GM12878 (cell line): ENCODE measurements at regions not wholly inside any gene's neighbourhood (a gene's known extent, or its start where the extent isn't known, plus 50 kb on each side); places are given as distances from the start of the nearest gene placed in this dataset.

Experiments used
- ATAC-seq: fragments of 200-7000 bp; cut with Tn5 transposase; 3 replicates; pipeline ENCODE4 v1.9.1; 2020; ENCODE audit warnings: mild to moderate bottlenecking, moderate library complexity
- BruUV-seq: library from RNA; stranded (reverse); fragments of 400-500 nt; replicated peaks from 2 replicates; lab custom pipeline; 2021; lab: Mats Ljungman, UMichigan
- CTCF ChIA-PET: fragments of 300-600 bp; sonication (Branson Sonifier 250); formaldehyde crosslinking; extraction: SDS; loops from one replicate; lab custom pipeline; 2021; ENCODE audit warnings: inconsistent platforms; lab: Yijun Ruan, JAX
- POLR2A ChIA-PET: fragments of 350-600 bp; formaldehyde crosslinking; extraction: SDS; loops from one replicate; lab custom pipeline; 2021; ENCODE audit warnings: inconsistent platforms; lab: Charles Lee
- RAD21 ChIA-PET: fragments of 300-600 bp; sonication (Branson Sonifier 250); formaldehyde crosslinking; loops from one replicate; lab custom pipeline; 2023; ENCODE audit warnings: antibody characterized with exemption; ENCODE audit not compliant: unreplicated experiment; lab: Charles Lee
- SMC1A ChIA-PET: fragments of 300-600 bp; sonication (Branson Sonifier 250); formaldehyde crosslinking; loops from one replicate; lab custom pipeline; 2023; ENCODE audit not compliant: unreplicated experiment, uncharacterized antibody; lab: Charles Lee
- DNase-seq: peaks from one replicate; pipeline ENCODE4 v3.0.0-alpha.2; 2011; ENCODE audit warnings: low read depth, low spot score
- FAIRE-seq: peaks from 3 replicates; lab custom pipeline; 2011; peaks lifted over from hg19 to GRCh38; lab: Jason Lieb, UNC
- H2AFZ ChIP-seq: 2 replicates; pipeline ENCODE4 v1.6.0; 2011; ENCODE audit warnings: low read depth, low read length, control low read depth; ENCODE audit not compliant: control insufficient read depth
- H3K27ac ChIP-seq: 2 replicates; pipeline ENCODE4 v1.5.1; 2011; ENCODE audit warnings: control low read depth; ENCODE audit not compliant: control insufficient read depth, insufficient read depth
- H3K27me3 ChIP-seq, 2 experiments: replicated peaks in 1 of 2; 2 replicates each; pipeline versions ENCODE4 v1.6.0 to v1.6.1; 2011; ENCODE audit warnings: low read length in 1 of 2; ENCODE audit not compliant: control insufficient read depth in 2 of 2, insufficient read depth in 2 of 2
- H3K36me3 ChIP-seq, 2 experiments: 2 replicates each; pipeline ENCODE4 v1.5.1; 2011; ENCODE audit warnings: low read length in 1 of 2; ENCODE audit not compliant: control insufficient read depth in 2 of 2, insufficient read depth in 2 of 2
- H3K4me1 ChIP-seq: 2 replicates; pipeline ENCODE4 v1.6.1; 2011; ENCODE audit warnings: mild to moderate bottlenecking, low read length, moderate library complexity, mixed read lengths; ENCODE audit not compliant: control insufficient read depth, insufficient read depth
- H3K4me2 ChIP-seq: 2 replicates; pipeline ENCODE4 v1.6.0; 2011; ENCODE audit warnings: control low read depth; ENCODE audit not compliant: control insufficient read depth, insufficient read depth
- H3K4me3 ChIP-seq: fragments of 200-600 bp; sonication (generic); 2 replicates; pipeline ENCODE4 v1.5.1; 2016
- H3K79me2 ChIP-seq: 2 replicates; pipeline ENCODE4 v1.6.0; 2011; ENCODE audit warnings: low read length; ENCODE audit not compliant: control insufficient read depth, insufficient read depth
- H3K9ac ChIP-seq: 2 replicates; pipeline ENCODE4 v1.8.0; 2011; ENCODE audit warnings: low read length, control low read depth, mixed read lengths; ENCODE audit not compliant: control insufficient read depth, insufficient read depth
- H3K9me3 ChIP-seq: replicated peaks from 3 replicates; pipeline ENCODE4 v1.5.1; 2011; ENCODE audit warnings: mild to moderate bottlenecking, low read length; ENCODE audit not compliant: control insufficient read depth, insufficient read depth
- H4K20me1 ChIP-seq: 2 replicates; pipeline ENCODE4 v1.6.0; 2011; ENCODE audit not compliant: control insufficient read depth, insufficient read depth
- BRCA1 ChIP-seq: IDR thresholded peaks from 2 replicates; pipeline ENCODE4 v1.6.1; 2011; ENCODE audit warnings: low read depth, low read length, improper control_type of control experiment
- CTCF ChIP-seq, 3 experiments: IDR thresholded peaks in 2 of 3; conservative IDR thresholded peaks in 1 of 3; 2 replicates each; pipeline ENCODE4 v1.5.1; 2011; ENCODE audit warnings: low read depth in 3 of 3, low read length in 3 of 3, mild to moderate bottlenecking in 3 of 3, control low read depth in 2 of 3, moderate library complexity in 2 of 3, inconsistent platforms in 1 of 3, mixed read lengths in 1 of 3; ENCODE audit not compliant: control insufficient read depth in 2 of 3, insufficient read depth in 1 of 3; ENCODE audit errors: extremely low read depth in 1 of 3
- GATAD2B ChIP-seq: fragments of 450-650 bp; conservative IDR thresholded peaks from 2 replicates; pipeline ENCODE4 v1.6.1; 2017; ENCODE audit warnings: low read depth, mild to moderate bottlenecking, moderate library complexity
- HCFC1 ChIP-seq: fragments of 150-350 bp; IDR thresholded peaks from 2 replicates; pipeline ENCODE4 v1.6.1; 2014; ENCODE audit warnings: low read length
- NRF1 ChIP-seq: conservative IDR thresholded peaks from 2 replicates; pipeline ENCODE4 v1.6.1; 2011; ENCODE audit warnings: mild to moderate bottlenecking, low read depth, low read length, improper control_type of control experiment
- RELB ChIP-seq: fragments of 450-650 bp; IDR thresholded peaks from 2 replicates; pipeline ENCODE4 v1.6.1; 2017; ENCODE audit warnings: low read depth, mild to moderate bottlenecking, moderate library complexity
- SKIL ChIP-seq: fragments of 450-650 bp; IDR thresholded peaks from 2 replicates; pipeline ENCODE4 v1.6.1; 2017; ENCODE audit warnings: mild to moderate bottlenecking, low read depth, inconsistent platforms; ENCODE audit not compliant: poor library complexity, severe bottlenecking
- STAT1 ChIP-seq: fragments of 450-650 bp; conservative IDR thresholded peaks from 2 replicates; pipeline ENCODE4 v1.6.1; 2014; ENCODE audit warnings: antibody characterized with exemption, mild to moderate bottlenecking
- ZNF24 ChIP-seq: fragments of 450-650 bp; IDR thresholded peaks from 2 replicates; pipeline ENCODE4 v1.6.1; 2017; ENCODE audit warnings: antibody characterized with exemption, mild to moderate bottlenecking
- WGBS: methylation state at CpG from one replicate; pipeline ENCODE4 v1.1.6; 2016; ENCODE audit warnings: low lambda C conversion rate; ENCODE audit not compliant: insufficient replicate concordance, insufficient coverage; ENCODE audit errors: missing lambda C conversion rate; 5-methylcytosine and 5-hydroxymethylcytosine counted together
- in situ Hi-C: fragments of 300-500 bp; cut with MboI; formaldehyde crosslinking; loops from 9 replicates; pipeline ENCODE4 v1.14.3; 2018; ENCODE audit warnings: mixed read lengths
- intact Hi-C: fragments of 100-400 bp; cut with micrococcal nuclease; formaldehyde crosslinking; loops from one replicate; pipeline ENCODE4 v1.14.2; 2022; ENCODE audit not compliant: unreplicated experiment

GRCh38 chr12:82144505-82144904 is 213.7 kb downstream of the CCDC59 start:
- H3K27me3 ChIP-seq = no peaks in the 10 kb centered on the region
- no peaks in the 10 kb centered on the region for H3K9me3 ChIP-seq
- SMC1A ChIA-PET = interaction anchor here (0.7 kb wide), 1 partner anchor 107 kb away, joined by 3 read pairs; no protein-coding TSS in a partner anchor
- no peaks in the 10 kb centered on the region for H4K20me1 ChIP-seq
- no peak overlapping the region for H3K4me3 ChIP-seq
- no peaks in the 10 kb centered on the region for H3K4me1 ChIP-seq
- no peak for FAIRE-seq
- no peak for TF ChIP-seq NRF1
- TF ChIP-seq HCFC1 = no peak
- TF ChIP-seq, all 136 proteins: peak for 0
- intact Hi-C loops = no loop called here
- Histone ChIP-seq H3K9ac (no peak overlapping the region), H3K36me3 (no peaks in the 10 kb centered on the region), H3K27ac (no peak overlapping the region), H2AFZ (no peak overlapping the region), H3K4me2 (no peak overlapping the region), H3K79me2 (no peaks in the 10 kb centered on the region)
- no peak for DNase-seq
- ChIA-PET CTCF (no interaction called here), POLR2A (no interaction called here), RAD21 (no interaction called here)
- 0% methylated on average over 1 of the region's 1 CpG for WGBS
- in situ Hi-C loops = no loop called here
- no TSS peak for BruUV-seq
- ATAC-seq = no peak

GRCh38 chr12:82132390-82132789 is 225.8 kb downstream of the CCDC59 start:
- Histone ChIP-seq H2AFZ (no peak overlapping the region), H4K20me1 (no peaks in the 10 kb centered on the region), H3K4me1 (no peaks in the 10 kb centered on the region), H3K9me3 (no peaks in the 10 kb centered on the region), H3K36me3 (no peaks in the 10 kb centered on the region), H3K9ac (no peak overlapping the region), H3K27me3 (no peaks in the 10 kb centered on the region), H3K79me2 (no peaks in the 10 kb centered on the region), H3K4me3 (no peak overlapping the region), H3K4me2 (no peak overlapping the region), H3K27ac (no peak overlapping the region)
- ATAC-seq (no peak), FAIRE-seq (no peak), DNase-seq (no peak)
- intact Hi-C loops (no loop called here), in situ Hi-C loops (no loop called here)
- 57% methylated on average over 3 of the region's 3 CpGs for WGBS
- ChIA-PET RAD21 (no interaction called here), SMC1A (no interaction called here), POLR2A (no interaction called here), CTCF (no interaction called here)
- no TSS peak for BruUV-seq
- TF ChIP-seq ZNF24 (no peak), RELB (no peak), GATAD2B (no peak), CTCF (IDR thresholded peaks at IDR 0.05 in 2 of 3, conservative IDR thresholded peaks at IDR 0.05 in 1 of 3; ENCODE audit: control insufficient read depth in 2 of 3, extremely low read depth in 1 of 3, insufficient read depth in 1 of 3, low read depth in 3 of 3, low read length in 3 of 3) (no peak), BRCA1 (no peak), STAT1 (no peak), SKIL (no peak)
